PC-3 (cell line): ENCODE measurements at regions not wholly inside any gene's neighbourhood (a gene's known extent, or its start where the extent isn't known, plus 50 kb on each side); places are given as distances from the start of the nearest gene placed in this dataset.

ENCODE experiments used
- ATAC-seq: fragments of 200-7000 bp; cut with Tn5 transposase; 2 replicates; pipeline ENCODE4 v1.9.1; 2020; ENCODE audit warnings: mild to moderate bottlenecking, moderate library complexity
- BruUV-seq: library from RNA; stranded (reverse); fragments of 400-500 nt; replicated peaks from 2 replicates; lab custom pipeline; 2021; lab: Mats Ljungman, UMichigan
- CTCF ChIA-PET: fragments of 300-600 bp; sonication (Branson Sonifier 250); formaldehyde crosslinking; loops from one replicate; lab custom pipeline; 2022; ENCODE audit warnings: antibody characterized with exemption; lab: Charles Lee
- POLR2A ChIA-PET: fragments of 300-600 bp; sonication (Branson Sonifier 250); formaldehyde crosslinking; loops from one replicate; lab custom pipeline; 2022; ENCODE audit warnings: antibody characterized with exemption; ENCODE audit not compliant: unreplicated experiment; lab: Charles Lee
- DNase-seq: peaks from one replicate; pipeline ENCODE4 v3.0.0-alpha.2; 2015
- H2AFZ ChIP-seq: fragments of 300-600 bp; sonication (generic); 2 replicates; pipeline ENCODE4 v1.6.0; 2016; ENCODE audit warnings: antibody characterized with exemption, low read length
- H3F3A ChIP-seq: fragments of 300-600 bp; sonication (generic); one replicate; pipeline ENCODE4 v1.6.0; 2017; ENCODE audit warnings: antibody characterized with exemption, low read length, control low read depth, mild to moderate bottlenecking; ENCODE audit not compliant: unreplicated experiment
- H3K27ac ChIP-seq: fragments of 300-600 bp; sonication (generic); 2 replicates; pipeline ENCODE4 v1.5.1; 2016; ENCODE audit warnings: mild to moderate bottlenecking, low read length
- H3K27me3 ChIP-seq: fragments of 300-600 bp; sonication (generic); 2 replicates; pipeline ENCODE4 v1.6.1; 2016; ENCODE audit warnings: low read length, mixed read lengths
- H3K36me3 ChIP-seq: fragments of 300-600 bp; sonication (generic); 2 replicates; pipeline ENCODE4 v1.6.1; 2016; ENCODE audit warnings: low read depth, mixed run types, low read length, mixed read lengths
- H3K4me1 ChIP-seq: fragments of 300-600 bp; sonication (generic); 2 replicates; pipeline ENCODE4 v1.5.1; 2016; ENCODE audit warnings: low read length; ENCODE audit not compliant: insufficient read depth
- H3K4me2 ChIP-seq: fragments of 300-600 bp; sonication (generic); 2 replicates; pipeline ENCODE4 v1.6.0; 2016; ENCODE audit warnings: low read length
- H3K4me3 ChIP-seq: fragments of 300-600 bp; sonication (generic); 2 replicates; pipeline ENCODE4 v1.5.1; 2016; ENCODE audit warnings: mild to moderate bottlenecking, low read length, mixed read lengths
- H3K79me2 ChIP-seq: fragments of 300-600 bp; sonication (generic); 2 replicates; pipeline ENCODE4 v1.6.1; 2017; ENCODE audit warnings: low read length, mixed read lengths
- H3K9ac ChIP-seq: fragments of 300-600 bp; sonication (generic); 2 replicates; pipeline ENCODE4 v1.6.0; 2016; ENCODE audit warnings: mild to moderate bottlenecking, low read length
- H3K9me2 ChIP-seq: fragments of 300-600 bp; sonication (generic); replicated peaks from 2 replicates; pipeline ENCODE4 v1.6.1; 2016; ENCODE audit warnings: mixed run types, low read length, mixed read lengths
- H3K9me3 ChIP-seq: fragments of 300-600 bp; sonication (generic); 2 replicates; pipeline ENCODE4 v1.6.1; 2016; ENCODE audit warnings: low read length, mixed read lengths
- H4K20me1 ChIP-seq: fragments of 300-600 bp; sonication (generic); 2 replicates; pipeline ENCODE4 v1.6.1; 2016; ENCODE audit warnings: low read length, mixed read lengths
- CTCF ChIP-seq: fragments of 300-600 bp; sonication (generic); conservative IDR thresholded peaks from 2 replicates; pipeline ENCODE4 v1.5.1; 2017; ENCODE audit warnings: antibody characterized with exemption, low read depth, mild to moderate bottlenecking, low read length
- EZH2 ChIP-seq: fragments of 300-600 bp; sonication (generic); IDR thresholded peaks from one replicate; pipeline ENCODE4 v1.6.1; 2017; ENCODE audit warnings: antibody characterized with exemption, mild to moderate bottlenecking, low read length; ENCODE audit not compliant: unreplicated experiment
- EZH2phosphoT487 ChIP-seq: fragments of 300-600 bp; sonication (generic); IDR thresholded peaks from 2 replicates; pipeline ENCODE4 v1.6.1; 2018; ENCODE audit warnings: mild to moderate bottlenecking, antibody characterized with exemption, low read length, borderline replicate concordance
- intact Hi-C: fragments of 100-400 bp; cut with micrococcal nuclease; formaldehyde crosslinking; loops from 2 replicates; pipeline ENCODE4 v1.9.0; 2023

- TF ChIP-seq CTCF (no peak), EZH2phosphoT487 (no peak)
- H3K4me2 ChIP-seq, result no peak overlapping the region
- ChIA-PET POLR2A (no interaction called here), CTCF (no interaction called here)
- no peaks in the 10 kb centered on the region for H3K9me2 ChIP-seq
- H2AFZ ChIP-seq, result no peak overlapping the region
- DNase-seq, result no peak
- no peaks in the 10 kb centered on the region for H3K9me3 ChIP-seq
- no peaks in the 10 kb centered on the region for H3K4me1 ChIP-seq
- H3K36me3 ChIP-seq, result no peaks in the 10 kb centered on the region
- intact Hi-C loops, result no loop called here
- no peaks in the 10 kb centered on the region for H3F3A ChIP-seq
- H3K9ac ChIP-seq, result no peak overlapping the region
- no peak overlapping the region for H3K27ac ChIP-seq
- no peak for ATAC-seq
- no peaks in the 10 kb centered on the region for H3K79me2 ChIP-seq
- no peak overlapping the region for H3K4me3 ChIP-seq
- BruUV-seq, result no TSS peak
- no peaks in the 10 kb centered on the region for H3K27me3 ChIP-seq
- H4K20me1 ChIP-seq, result no peaks in the 10 kb centered on the region
These were observed 731.4 kb upstream of the POT1 start for GRCh38 chr7:125661006-125661405.

GRCh38 chr7:125654076-125654475, 724.5 kb upstream of the POT1 start:
- ATAC-seq (no peak), DNase-seq (no peak)
- no peaks in the 10 kb centered on the region for H3K9me2 ChIP-seq
- no peaks in the 10 kb centered on the region for H4K20me1 ChIP-seq
- H2AFZ ChIP-seq, result no peak overlapping the region
- H3F3A ChIP-seq, result no peaks in the 10 kb centered on the region
- no peaks in the 10 kb centered on the region for H3K27me3 ChIP-seq
- no peak overlapping the region for H3K4me2 ChIP-seq
- no peaks in the 10 kb centered on the region for H3K4me1 ChIP-seq
- intact Hi-C loops, result no loop called here
- TF ChIP-seq EZH2phosphoT487 (no peak), CTCF (no peak), EZH2 (no peak)
- H3K9me3 ChIP-seq, result no peaks in the 10 kb centered on the region
- no peaks in the 10 kb centered on the region for H3K79me2 ChIP-seq
- no peaks in the 10 kb centered on the region for H3K36me3 ChIP-seq
- no peak overlapping the region for H3K4me3 ChIP-seq
- BruUV-seq, result no TSS peak
- H3K27ac ChIP-seq, result no peak overlapping the region
- CTCF ChIA-PET, result no interaction called here
- no peak overlapping the region for H3K9ac ChIP-seq
- POLR2A ChIA-PET, result no interaction called here

- Histone ChIP-seq H4K20me1 (no peaks in the 10 kb centered on the region), H3K9me3 (no peaks in the 10 kb centered on the region), H3K79me2 (no peaks in the 10 kb centered on the region), H3K9ac (no peak overlapping the region), H3K4me2 (no peak overlapping the region), H3K27ac (no peak overlapping the region), H3F3A (no peaks in the 10 kb centered on the region), H3K4me3 (no peak overlapping the region), H3K9me2 (no peaks in the 10 kb centered on the region), H3K27me3 (no peaks in the 10 kb centered on the region), H2AFZ (no peak overlapping the region), H3K4me1 (no peaks in the 10 kb centered on the region), H3K36me3 (no peaks in the 10 kb centered on the region)
- intact Hi-C loops, result no loop called here
- TF ChIP-seq EZH2phosphoT487 (no peak), EZH2 (no peak), CTCF (no peak)
- no peak for DNase-seq
- CTCF ChIA-PET, result no interaction called here
- no TSS peak for BruUV-seq
- POLR2A ChIA-PET, result no interaction called here
- no peak for ATAC-seq
These were observed 722.4 kb upstream of the POT1 start for GRCh38 chr7:125651823-125652528.
